GM23248 (cell line): ENCODE measurements at regions not wholly inside any gene's neighbourhood (a gene's known extent, or its start where the extent isn't known, plus 50 kb on each side); places are given as distances from the start of the nearest gene placed in this dataset.

Experiments used
- DNase-seq: peaks from one replicate; pipeline ENCODE4 v3.0.0-alpha.2; 2015
- H2AFZ ChIP-seq: fragments of 200-600 bp; sonication (generic); 2 replicates; pipeline ENCODE4 v1.6.1; 2016; ENCODE audit warnings: antibody characterized with exemption
- H3F3A ChIP-seq: fragments of 200-600 bp; sonication (generic); 2 replicates; pipeline ENCODE4 v1.6.1; 2016; ENCODE audit warnings: mild to moderate bottlenecking, antibody characterized with exemption, mixed run types; ENCODE audit not compliant: insufficient read depth
- H3K27ac ChIP-seq: fragments of 200-600 bp; sonication (generic); 2 replicates; pipeline ENCODE4 v1.5.1; 2016; ENCODE audit warnings: mild to moderate bottlenecking
- H3K27me3 ChIP-seq: fragments of 200-600 bp; sonication (generic); replicated peaks from 2 replicates; pipeline ENCODE4 v1.6.1; 2016; ENCODE audit warnings: mild to moderate bottlenecking; ENCODE audit not compliant: insufficient read depth
- H3K36me3 ChIP-seq: fragments of 200-600 bp; sonication (generic); 2 replicates; pipeline ENCODE4 v1.6.1; 2016; ENCODE audit warnings: low read depth, mild to moderate bottlenecking
- H3K4me1 ChIP-seq: fragments of 200-600 bp; sonication (generic); 2 replicates; pipeline ENCODE4 v1.6.1; 2016; ENCODE audit warnings: mild to moderate bottlenecking; ENCODE audit not compliant: insufficient read depth
- H3K4me2 ChIP-seq: fragments of 200-600 bp; sonication (generic); one replicate; pipeline ENCODE4 v1.6.1; 2016; ENCODE audit warnings: mild to moderate bottlenecking; ENCODE audit not compliant: unreplicated experiment
- H3K4me3 ChIP-seq: fragments of 200-600 bp; sonication (generic); 2 replicates; pipeline ENCODE4 v1.5.1; 2016; ENCODE audit warnings: mild to moderate bottlenecking
- H3K79me2 ChIP-seq: fragments of 200-600 bp; sonication (generic); 2 replicates; pipeline ENCODE4 v1.6.1; 2016; ENCODE audit warnings: mild to moderate bottlenecking; ENCODE audit not compliant: insufficient read depth
- H3K9ac ChIP-seq: fragments of 200-600 bp; sonication (generic); 2 replicates; pipeline ENCODE4 v1.6.1; 2016; ENCODE audit warnings: mild to moderate bottlenecking
- H3K9me2 ChIP-seq: fragments of 200-600 bp; sonication (generic); 2 replicates; pipeline ENCODE4 v1.6.1; 2016; ENCODE audit warnings: mixed run types, mild to moderate bottlenecking, moderate library complexity; ENCODE audit not compliant: insufficient read depth
- H3K9me3 ChIP-seq: fragments of 200-600 bp; sonication (generic); one replicate; pipeline ENCODE4 v1.6.1; 2017; ENCODE audit warnings: low read depth
- H4K20me1 ChIP-seq: fragments of 200-600 bp; sonication (generic); 2 replicates; pipeline ENCODE4 v1.6.0; 2016; ENCODE audit not compliant: insufficient read depth
- EZH2 ChIP-seq: fragments of 200-600 bp; sonication (generic); IDR thresholded peaks from 2 replicates; pipeline ENCODE4 v1.6.1; 2018; ENCODE audit warnings: antibody characterized with exemption, mild to moderate bottlenecking; ENCODE audit not compliant: insufficient read depth, poor library complexity, severe bottlenecking
- EZH2phosphoT487 ChIP-seq: fragments of 200-600 bp; sonication (generic); IDR thresholded peaks from 2 replicates; pipeline ENCODE4 v1.6.1; 2018; ENCODE audit warnings: antibody characterized with exemption, moderate library complexity, mild to moderate bottlenecking, low read depth; ENCODE audit not compliant: insufficient read depth
- WGBS, 2 experiments: methylation state at CpG; one replicate each; pipeline ENCODE4 v1.1.6; 2015 to 2017; ENCODE audit warnings: low lambda C conversion rate in 2 of 2, low coverage in 1 of 2; ENCODE audit errors: missing lambda C conversion rate in 2 of 2; 5-methylcytosine and 5-hydroxymethylcytosine counted together
- in situ Hi-C: fragments of 300-500 bp; cut with MboI; formaldehyde crosslinking; loops from 2 replicates; pipeline ENCODE4 v1.15.0; 2020

DNA sequence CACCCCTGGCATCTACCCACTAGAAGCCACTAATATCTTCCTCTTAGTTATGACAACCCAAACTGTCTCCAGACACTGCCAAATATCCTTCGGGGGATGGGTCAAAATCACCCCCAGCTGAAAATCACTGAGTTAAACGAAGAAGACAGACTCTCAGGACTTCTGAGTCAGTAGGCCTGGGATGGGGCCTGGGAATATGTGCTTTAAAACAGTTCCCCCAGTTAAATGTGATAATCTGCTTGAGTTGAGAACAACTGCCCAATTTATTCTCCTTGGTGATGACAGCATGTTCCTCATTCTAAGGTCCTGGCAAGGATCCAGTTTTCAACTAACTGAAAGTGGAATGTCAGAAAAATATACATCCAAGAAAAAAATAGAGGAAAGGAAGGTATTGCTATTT is 52.4 kb downstream of the CBLL2 start:
- H3K9me3 ChIP-seq, result no peaks in the 10 kb centered on the region
- H3K4me3 ChIP-seq, result no peak overlapping the region
- no peaks in the 10 kb centered on the region for H3K36me3 ChIP-seq
- DNase-seq, result peak; percentile 47
- H3K9me2 ChIP-seq, result no peaks in the 10 kb centered on the region
- peak overlapping the region; percentile 7 for H3K4me2 ChIP-seq
- no peak for TF ChIP-seq EZH2phosphoT487
- no peak for TF ChIP-seq EZH2
- H3F3A ChIP-seq, result peaks cover 18% of the 10 kb centered on the region
- no peak overlapping the region for H3K9ac ChIP-seq
- WGBS, 2 experiments, result 25 to 50% methylated on average over 2 of the region's 2 CpGs
- in situ Hi-C loops, result no loop called here
- H3K27me3 ChIP-seq, result no peaks in the 10 kb centered on the region
- no peaks in the 10 kb centered on the region for H3K79me2 ChIP-seq
- 0 out of 2 replicates have a peak overlapping the region, but pooled peaks have one; percentile 10 for H2AFZ ChIP-seq
- peak overlapping the region; percentile 30 for H3K27ac ChIP-seq
- H3K4me1 ChIP-seq, result peaks cover 25% of the 10 kb centered on the region
- H4K20me1 ChIP-seq, result no peaks in the 10 kb centered on the region

DNA sequence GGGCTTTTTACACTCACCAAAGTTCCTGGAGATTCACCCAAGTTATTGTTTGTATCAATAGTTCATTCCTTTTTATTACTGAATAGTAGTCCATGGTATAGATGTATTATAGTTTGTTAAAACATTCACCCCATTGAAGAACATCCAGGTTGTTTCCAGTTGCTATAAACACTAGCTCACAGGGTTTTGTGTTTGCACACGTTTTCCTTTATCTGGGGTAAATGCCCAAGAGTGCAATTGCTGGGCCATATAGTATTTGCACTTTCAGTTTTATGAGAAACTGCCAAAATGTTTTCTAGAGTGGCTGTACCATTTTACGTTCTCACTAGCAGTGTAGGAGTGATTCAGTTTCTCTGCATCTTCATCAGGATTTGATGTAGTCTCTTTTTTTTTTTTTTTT is 57.1 kb downstream of the CBLL2 start:
- 75 to 82% methylated on average over 2 of the region's 2 CpGs for WGBS, 2 experiments
- no peaks in the 10 kb centered on the region for H3K9me2 ChIP-seq
- no peaks in the 10 kb centered on the region for H3K36me3 ChIP-seq
- H3K79me2 ChIP-seq, result no peaks in the 10 kb centered on the region
- no peaks in the 10 kb centered on the region for H4K20me1 ChIP-seq
- peaks cover 7% of the 10 kb centered on the region for H3K4me1 ChIP-seq
- no peak for DNase-seq
- H2AFZ ChIP-seq, result no peak overlapping the region
- H3K4me2 ChIP-seq, result no peak overlapping the region
- no peak overlapping the region for H3K9ac ChIP-seq
- H3F3A ChIP-seq, result peaks cover 8% of the 10 kb centered on the region
- TF ChIP-seq EZH2phosphoT487 (no peak), EZH2 (no peak)
- no peak overlapping the region for H3K4me3 ChIP-seq
- H3K27me3 ChIP-seq, result no peaks in the 10 kb centered on the region
- no peaks in the 10 kb centered on the region for H3K9me3 ChIP-seq
- no peak overlapping the region for H3K27ac ChIP-seq
- in situ Hi-C loops, result no loop called here

DNA sequence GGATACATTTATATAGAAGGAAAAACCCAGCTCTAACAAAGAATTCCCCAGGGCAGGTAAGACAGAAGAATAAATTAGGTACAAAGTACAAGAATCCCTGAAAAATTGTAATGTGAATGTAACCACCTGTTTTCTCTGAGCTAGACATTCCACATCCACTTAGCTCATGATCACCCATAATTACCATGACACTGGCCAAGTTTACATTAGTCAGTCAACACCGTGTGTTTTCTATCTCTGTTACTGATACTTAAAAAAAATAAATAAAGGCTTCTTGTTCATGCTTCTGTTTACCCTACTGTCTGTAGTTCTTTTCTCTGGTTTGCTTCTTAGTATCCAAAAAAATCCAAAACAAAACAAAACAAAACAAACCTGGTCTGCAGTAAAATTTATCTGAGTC is 66.0 kb downstream of the CBLL2 start:
- Histone ChIP-seq H3K4me2 (no peak overlapping the region), H3F3A (peaks cover 10% of the 10 kb centered on the region; the same call in 1 of the 2 replicates), H3K36me3 (no peaks in the 10 kb centered on the region), H3K4me3 (no peak overlapping the region), H3K4me1 (no peaks in the 10 kb centered on the region), H2AFZ (no peak overlapping the region), H3K27me3 (no peaks in the 10 kb centered on the region), H4K20me1 (no peaks in the 10 kb centered on the region), H3K9me3 (no peaks in the 10 kb centered on the region), H3K9ac (no peak overlapping the region), H3K27ac (no peak overlapping the region), H3K79me2 (no peaks in the 10 kb centered on the region), H3K9me2 (no peaks in the 10 kb centered on the region)
- in situ Hi-C loops, result no loop called here
- TF ChIP-seq EZH2phosphoT487 (no peak), EZH2 (no peak)
- peak; percentile 27 for DNase-seq
- WGBS, 2 experiments, result 0% methylated on average over 1 of the region's 1 CpG

DNA sequence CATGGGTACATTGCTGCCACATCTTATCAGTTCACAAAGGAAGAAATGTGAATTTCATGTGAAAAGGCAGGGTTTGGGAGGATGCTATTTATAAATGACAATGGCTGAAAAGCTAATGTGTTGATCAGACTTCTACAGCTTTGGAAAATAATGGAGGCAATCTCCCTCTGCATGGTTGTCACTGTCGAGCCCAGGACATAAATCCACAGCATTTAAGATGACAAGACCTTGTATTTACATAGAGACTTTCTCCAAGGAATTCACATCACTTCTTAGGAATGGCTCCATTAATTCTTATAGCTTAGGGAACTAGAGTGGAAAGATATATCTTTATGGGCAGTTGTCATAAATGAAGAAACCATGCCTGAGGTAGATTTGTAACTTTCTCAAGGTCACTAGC is 66.7 kb downstream of the CBLL2 start:
- Histone ChIP-seq H4K20me1 (no peaks in the 10 kb centered on the region), H3F3A (peaks cover 10% of the 10 kb centered on the region; the same call in 1 of the 2 replicates), H3K9me3 (no peaks in the 10 kb centered on the region), H3K4me2 (no peak overlapping the region), H3K36me3 (no peaks in the 10 kb centered on the region), H3K9me2 (no peaks in the 10 kb centered on the region), H3K27me3 (no peaks in the 10 kb centered on the region), H3K27ac (no peak overlapping the region), H2AFZ (no peak overlapping the region), H3K4me3 (no peak overlapping the region), H3K9ac (no peak overlapping the region), H3K79me2 (no peaks in the 10 kb centered on the region), H3K4me1 (no peaks in the 10 kb centered on the region)
- in situ Hi-C loops, result no loop called here
- DNase-seq, result no peak
- TF ChIP-seq EZH2phosphoT487 (no peak), EZH2 (no peak)
- WGBS, 2 experiments, result 60 to 92% methylated on average over 1 of the region's 1 CpG

DNA sequence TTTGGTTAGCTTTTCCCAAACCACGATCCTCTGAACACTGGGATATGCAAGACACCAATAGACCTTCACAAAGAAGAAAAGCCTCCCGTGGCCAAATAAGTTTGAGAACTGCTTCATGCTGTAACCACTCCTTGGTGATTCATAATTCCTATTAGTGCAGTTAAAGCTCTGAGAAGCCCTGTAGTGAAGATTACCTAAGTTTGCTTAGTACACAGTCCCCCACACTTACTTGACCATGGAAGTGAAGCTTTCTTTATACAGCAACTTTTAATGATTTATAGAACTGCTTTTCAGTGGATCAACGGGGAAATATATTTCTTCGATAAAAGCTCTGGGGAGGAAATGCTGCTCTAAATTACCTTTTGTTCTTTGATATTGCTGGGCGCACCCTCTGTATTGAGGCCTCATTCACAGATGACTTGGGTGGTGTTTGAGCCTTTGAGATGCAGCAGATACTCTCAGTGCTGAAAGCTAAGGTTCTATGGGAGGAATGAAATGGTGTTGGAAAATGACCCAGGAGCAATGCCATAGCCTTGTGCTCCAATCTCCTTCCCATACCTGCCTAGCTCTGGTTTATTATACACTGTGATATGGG is 67.4 kb downstream of the CBLL2 start:
- Histone ChIP-seq H2AFZ (no peak overlapping the region), H3K4me1 (no peaks in the 10 kb centered on the region), H3K4me3 (no peak overlapping the region), H3K27me3 (no peaks in the 10 kb centered on the region), H3F3A (peaks cover 10% of the 10 kb centered on the region; the same call in 1 of the 2 replicates), H3K9me2 (no peaks in the 10 kb centered on the region), H3K9me3 (no peaks in the 10 kb centered on the region), H3K79me2 (no peaks in the 10 kb centered on the region), H3K36me3 (no peaks in the 10 kb centered on the region), H3K4me2 (no peak overlapping the region), H4K20me1 (no peaks in the 10 kb centered on the region), H3K27ac (no peak overlapping the region), H3K9ac (no peak overlapping the region)
- peak; percentile 39 for DNase-seq
- TF ChIP-seq EZH2 (no peak), EZH2phosphoT487 (no peak)
- WGBS, 2 experiments, result 83% methylated on average over 5 of the region's 5 CpGs
- in situ Hi-C loops, result no loop called here
